ENCODE measurements at regions not wholly inside any gene's neighbourhood (a gene's known extent, or its start where the extent isn't known, plus 50 kb on each side); places are given as distances from the start of the nearest gene placed in this dataset.
"Not testable (repeated sequence)": the region's sequence is repeated elsewhere in the genome, so short reads cannot be mapped to it uniquely, and the experiment has no call there.

DNA sequence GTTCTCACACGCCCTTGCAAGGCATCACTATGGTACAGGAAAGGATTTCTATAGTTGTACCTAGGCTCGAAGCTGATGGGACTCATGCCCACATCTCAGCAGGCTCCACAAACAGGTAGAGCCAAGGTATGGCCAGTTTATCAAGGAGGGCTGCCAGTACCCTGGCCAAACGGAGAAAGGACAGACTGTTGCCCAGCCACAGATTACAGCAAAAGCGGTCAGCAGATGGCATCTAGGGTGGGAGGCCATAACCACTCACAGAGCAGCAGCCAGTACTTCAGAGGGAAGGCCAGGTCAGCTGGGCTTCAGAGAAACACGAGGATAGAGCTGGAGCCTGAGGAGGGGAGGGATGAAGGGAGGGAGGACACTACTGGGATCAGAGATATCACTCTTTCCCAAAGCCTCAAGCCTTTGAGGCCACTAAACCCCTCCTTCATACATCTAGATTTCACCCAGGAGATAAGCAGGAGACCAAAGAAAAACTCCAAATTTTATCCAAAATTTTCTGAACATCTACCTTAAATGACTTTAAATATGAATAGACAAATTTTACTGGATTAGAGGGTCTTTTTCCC, 904.2 kb upstream of the NXPH2 start:
- no peak for DNase-seq

DNA sequence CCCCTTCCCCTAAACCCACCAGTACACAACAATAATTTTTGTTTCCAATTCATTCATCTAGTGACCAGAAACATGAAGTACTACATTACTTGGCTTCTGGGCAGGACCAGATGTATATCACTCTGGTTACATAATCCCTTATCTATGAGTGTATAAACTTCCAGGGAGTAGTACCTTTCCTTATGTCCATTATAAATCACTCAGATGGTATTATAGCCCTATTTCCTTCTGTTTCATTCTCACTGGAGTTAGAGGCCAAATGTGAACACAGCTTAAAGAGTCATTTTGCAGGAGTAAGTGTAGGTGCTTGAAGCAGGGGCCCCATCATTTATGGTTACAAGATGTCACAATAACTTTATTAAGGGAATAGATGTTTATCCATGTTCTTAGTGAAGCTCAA, 894.4 kb upstream of the NXPH2 start:
- no peak for DNase-seq

DNA sequence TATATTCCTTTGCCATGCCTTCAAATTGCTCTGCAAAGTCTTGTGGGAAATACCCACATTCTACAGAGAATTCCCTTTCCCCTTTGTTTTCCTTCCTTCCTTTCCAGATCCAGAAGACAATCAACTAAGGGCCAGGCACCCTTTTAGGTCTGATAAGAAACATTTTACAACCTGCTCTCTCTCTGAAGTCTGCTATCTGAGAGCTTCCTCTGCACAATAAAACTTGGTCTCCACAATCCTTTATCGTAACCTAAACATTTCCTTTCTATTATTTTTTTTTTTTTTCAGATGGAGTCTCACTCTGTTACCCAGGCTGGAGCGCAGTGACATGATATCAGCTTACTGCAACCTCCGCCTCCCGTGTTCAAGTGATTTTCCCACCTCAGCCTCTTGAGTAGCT, 893.3 kb upstream of the NXPH2 start:
- DNase-seq, result not testable (repeated sequence)

DNA sequence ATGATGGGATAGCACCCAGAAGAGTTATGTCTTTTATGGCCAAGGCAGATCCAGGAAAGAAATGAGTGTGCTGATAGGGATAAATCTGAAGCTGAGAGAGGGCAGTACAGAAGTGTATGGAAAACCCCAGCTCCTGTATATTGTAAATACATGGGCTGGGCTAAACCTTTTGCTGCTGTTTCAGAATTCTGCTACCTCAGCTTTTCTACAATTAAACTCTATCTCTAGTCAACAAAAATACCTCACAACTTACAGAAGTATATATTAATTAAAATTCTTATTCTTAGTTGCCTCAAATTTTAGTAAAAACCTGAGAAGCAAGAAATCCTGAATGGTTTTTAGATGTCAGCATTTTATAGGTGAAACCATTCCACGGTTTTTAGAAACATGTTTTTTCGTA, 889.5 kb upstream of the NXPH2 start:
- no peak for DNase-seq

DNA sequence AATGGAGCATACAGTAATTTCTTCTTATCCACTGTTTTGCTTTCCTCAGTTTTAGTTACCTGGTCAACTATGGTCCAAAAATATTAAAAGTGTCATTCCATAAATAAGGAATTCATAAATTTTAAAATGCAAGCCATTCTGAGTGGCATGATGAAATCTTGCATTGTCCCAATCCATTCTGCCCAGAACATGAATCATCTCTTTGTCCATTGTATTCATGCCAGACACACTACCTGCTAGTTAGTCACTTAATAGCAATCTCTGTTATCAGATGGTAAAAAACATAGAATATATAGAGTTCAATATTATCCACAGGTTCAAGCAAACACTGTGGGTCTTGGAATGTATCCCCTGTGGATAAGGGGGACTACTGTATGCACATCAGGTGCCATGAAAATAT, 872.2 kb upstream of the NXPH2 start:
- DNase-seq, result no peak

GRCh38 chr2:139645617-139646016, 865.4 kb upstream of the NXPH2 start:
- no peak for DNase-seq

GRCh38 chr2:139643139-139643538, 862.9 kb upstream of the NXPH2 start:
- no peak for DNase-seq

DNA sequence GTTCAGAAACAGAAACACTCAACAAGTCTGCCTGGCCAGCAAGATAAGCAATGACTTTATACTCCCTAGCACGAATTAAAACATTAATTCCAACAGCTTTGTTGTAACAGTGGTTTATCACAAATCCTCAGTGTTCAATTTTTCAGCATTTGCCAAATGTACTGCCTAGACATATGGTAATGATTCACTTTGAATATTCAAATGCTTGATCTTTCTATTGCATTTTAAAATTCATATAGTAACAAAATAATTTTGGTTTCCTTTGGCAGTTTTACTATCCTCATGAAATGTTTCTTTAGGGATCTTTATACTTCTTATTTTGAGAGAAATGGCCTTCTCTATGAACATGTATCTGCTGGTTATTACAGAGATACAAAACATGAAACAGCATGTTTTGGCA, 851.8 kb upstream of the NXPH2 start:
- no peak for DNase-seq

GRCh38 chr2:139628931-139629330, 848.7 kb upstream of the NXPH2 start:
- no peak for DNase-seq

DNA sequence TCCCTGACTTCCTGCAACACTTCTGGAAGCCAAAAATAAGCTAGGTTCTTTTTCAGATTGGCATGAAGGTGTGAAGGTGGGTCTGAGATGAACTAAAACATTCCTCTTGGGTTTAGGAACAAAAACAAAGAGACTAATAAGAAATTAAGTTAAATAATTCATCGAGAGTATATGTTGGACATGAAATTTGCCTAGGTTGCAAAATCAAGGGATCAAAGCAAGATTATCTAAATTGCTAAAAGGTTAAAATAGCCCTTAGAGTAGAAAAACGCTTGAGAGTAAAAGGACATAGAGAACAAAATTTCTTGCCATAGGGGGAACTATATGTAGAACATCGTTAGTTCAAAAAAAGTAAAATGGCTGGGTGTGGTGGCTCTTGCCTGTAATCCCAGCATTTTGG, 845.9 kb upstream of the NXPH2 start:
- DNase-seq, result no peak

- DNase-seq, result no peak
These were observed 842.5 kb upstream of the NXPH2 start for GRCh38 chr2:139622691-139623090.

- DNase-seq, result no peak
These were observed 837.6 kb upstream of the NXPH2 start for GRCh38 chr2:139617747-139618146.

DNA sequence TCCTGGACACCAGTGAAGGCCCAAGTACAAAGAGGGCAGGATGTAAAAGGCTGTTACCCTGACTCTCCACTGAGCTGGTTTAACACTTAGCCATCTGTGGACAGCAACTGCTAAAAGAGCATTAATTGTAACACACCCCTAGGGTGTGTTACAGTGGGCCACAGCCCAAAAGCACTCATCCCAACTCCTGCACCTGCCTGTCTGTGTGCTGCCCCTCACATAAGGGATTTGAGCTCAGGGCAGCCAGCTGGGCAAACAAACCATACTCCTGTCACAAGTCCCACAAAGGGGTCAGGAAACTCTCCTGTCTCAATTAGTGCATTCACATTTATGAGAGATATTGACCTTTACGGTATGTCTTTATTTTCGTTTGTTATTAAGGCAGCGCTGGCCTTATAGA, 833.1 kb upstream of the NXPH2 start:
- DNase-seq, result peak; percentile 98

DNA sequence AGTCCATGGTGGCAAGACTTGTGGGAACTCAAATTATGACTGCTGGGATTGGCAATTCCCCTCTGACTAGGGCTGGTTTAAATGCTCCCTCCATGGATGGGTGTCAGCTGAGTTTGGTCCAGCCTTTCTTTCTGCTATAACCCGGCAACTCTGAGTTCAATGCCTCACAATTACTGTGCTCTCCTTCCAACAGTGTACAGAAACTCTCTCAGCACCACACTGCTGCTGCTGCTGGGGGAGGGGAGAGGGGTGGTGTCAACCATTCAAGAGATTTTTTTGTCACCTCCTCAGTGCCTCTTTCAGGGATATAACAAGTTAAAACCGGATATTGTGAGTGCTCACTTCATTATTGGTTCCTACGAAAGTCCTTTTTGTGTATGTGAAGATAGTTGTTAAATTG, 830.3 kb upstream of the NXPH2 start:
- DNase-seq, result no peak

DNA sequence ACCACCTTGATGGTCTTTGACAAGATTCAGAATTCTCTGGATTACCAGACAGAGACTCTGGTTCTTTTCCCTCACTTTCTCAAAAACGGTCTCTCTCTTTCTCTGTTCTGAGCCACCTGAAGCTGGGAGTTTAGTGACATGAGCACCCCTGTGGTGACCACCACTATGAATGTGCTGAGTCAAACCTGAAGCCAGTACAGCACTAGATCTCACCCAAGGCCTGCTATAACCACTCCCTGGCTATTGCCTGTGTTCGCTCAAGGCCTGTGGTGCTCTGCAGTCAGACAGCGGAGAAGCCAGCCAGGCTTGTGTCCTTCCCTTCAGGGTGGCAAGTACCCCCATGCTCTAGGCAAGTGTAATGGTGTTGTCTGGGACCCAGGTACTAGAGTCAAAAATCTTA, 828.9 kb upstream of the NXPH2 start:
- DNase-seq, result no peak

GRCh38 chr2:139605668-139606067, 825.5 kb upstream of the NXPH2 start:
- no peak for DNase-seq

DNA sequence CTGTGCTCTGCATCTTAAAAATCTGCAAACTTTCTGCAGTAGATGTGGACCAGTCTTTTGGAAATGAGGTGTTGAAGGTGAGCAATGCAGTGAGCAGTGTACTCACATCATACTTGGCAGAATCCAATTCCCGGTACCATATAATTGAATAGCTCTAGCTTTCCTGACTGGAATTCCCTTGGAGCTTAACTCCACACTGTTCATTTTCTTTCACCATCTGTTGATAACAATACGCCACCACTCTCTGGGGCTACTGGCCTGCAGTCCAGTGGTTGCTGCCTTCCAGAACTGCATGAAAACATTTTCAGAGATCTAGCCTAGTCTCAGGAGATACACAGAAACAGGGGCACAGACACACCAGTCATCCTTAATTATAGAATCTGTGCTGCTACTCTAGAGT, 820.0 kb upstream of the NXPH2 start:
- no peak for DNase-seq

DNA sequence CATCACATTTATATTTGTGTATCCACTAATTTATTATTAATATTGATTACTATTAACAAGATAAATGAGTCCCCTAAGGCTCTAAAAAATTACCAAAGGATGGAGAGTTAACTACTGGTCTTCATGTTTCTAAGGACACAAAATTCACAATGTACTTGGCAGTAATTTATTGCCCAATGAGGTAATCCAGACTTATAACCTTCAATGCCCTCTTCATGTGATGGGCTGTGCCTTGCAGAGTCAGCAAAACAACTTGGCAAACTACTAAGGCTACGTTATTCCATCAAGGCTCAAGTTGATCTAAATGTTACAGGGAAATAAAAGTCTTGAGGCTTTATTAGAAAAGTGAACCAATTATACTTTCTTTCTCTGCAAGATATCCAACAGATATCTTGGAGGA, 804.9 kb upstream of the NXPH2 start:
- DNase-seq, result no peak

GRCh38 chr2:139574371-139574770, 794.2 kb upstream of the NXPH2 start:
- DNase-seq, result no peak

DNA sequence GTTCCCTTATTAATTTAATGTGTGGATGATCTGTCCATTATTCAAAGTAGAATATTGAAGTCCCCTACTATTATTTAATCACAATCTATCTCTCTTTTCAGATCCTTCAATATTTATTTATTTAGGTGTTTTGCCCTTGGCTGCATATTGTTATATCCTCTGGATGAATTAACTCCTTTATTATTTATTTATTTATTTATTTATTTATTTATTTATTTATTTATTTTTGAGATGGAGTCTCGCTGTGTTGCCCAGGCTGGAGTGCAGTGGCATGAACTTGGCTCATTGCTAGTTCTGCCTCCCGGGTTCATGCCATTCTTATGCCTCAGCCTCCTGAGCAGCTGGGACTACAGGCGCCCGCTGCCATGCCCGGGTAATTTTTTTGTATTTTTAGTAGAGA, 776.6 kb upstream of the NXPH2 start:
- no peak for DNase-seq

GRCh38 chr2:139550873-139551272, 770.7 kb upstream of the NXPH2 start:
- DNase-seq, result no peak

- DNase-seq, result no peak
These were observed 770.2 kb upstream of the NXPH2 start for GRCh38 chr2:139550341-139550740.

DNA sequence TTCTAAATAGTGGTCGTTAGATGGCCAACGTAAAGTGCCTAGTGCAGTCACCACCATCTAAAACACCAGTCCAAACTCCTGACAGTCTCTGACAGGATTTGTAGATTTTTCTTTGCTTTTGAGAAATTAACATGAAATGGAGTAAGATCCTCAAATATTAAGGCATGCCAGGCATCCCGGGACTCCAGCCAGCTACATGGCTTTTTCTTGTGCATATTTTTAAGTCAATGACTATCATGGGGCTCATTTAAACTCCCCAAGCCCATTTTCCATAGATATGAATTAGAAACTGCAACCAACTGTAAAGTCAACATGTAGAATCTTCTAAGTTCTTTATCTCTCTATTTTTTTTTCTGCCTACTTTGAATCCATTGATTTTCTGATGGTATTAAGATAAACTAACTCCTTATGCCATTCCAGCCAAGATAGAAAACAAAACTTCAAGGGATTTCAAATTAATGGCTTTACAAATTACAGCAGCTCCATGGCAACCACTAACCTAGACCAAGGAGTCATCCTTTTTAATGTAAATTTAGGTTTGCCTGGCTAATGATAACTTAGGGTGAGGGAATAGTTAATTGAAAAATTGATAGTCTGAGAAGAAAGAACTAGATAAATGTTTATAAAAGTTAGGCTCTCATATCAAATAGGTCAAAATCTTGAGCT, 764.1 kb upstream of the NXPH2 start:
- no peak for DNase-seq

DNA sequence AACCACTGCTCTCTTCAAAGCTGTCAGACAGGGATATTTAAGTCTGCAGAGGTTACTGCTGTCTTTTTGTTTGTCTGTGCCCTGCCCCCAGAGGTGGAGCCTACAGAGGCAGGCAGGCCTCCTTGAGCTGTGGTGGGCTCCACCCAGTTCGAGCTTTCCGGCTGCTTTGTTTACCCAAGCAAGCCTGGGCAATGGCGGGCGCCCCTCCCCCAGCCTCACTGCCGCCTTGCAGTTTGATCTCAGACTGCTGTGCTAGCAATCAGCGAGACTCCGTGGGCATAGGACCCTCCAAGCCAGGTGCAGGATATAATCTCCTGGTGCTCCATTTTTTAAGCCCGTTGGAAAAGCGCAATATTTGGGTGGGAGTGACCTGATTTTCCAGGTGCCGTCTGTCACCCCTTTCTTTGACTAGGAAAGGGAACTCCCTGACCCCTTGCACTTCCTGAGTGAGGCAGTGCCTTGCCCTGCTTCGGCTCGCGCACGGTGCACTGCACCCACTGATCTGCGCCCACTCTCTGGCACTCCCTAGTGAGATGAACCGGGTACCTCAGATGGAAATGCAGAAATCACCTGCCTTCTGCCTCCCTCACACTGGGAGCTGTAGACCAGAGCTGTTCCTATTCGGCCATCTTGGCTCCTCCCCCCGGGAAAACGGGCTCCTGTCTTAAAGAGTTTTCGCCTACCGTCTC, 758.3 kb upstream of the NXPH2 start:
- DNase-seq, result not testable (repeated sequence)

DNA sequence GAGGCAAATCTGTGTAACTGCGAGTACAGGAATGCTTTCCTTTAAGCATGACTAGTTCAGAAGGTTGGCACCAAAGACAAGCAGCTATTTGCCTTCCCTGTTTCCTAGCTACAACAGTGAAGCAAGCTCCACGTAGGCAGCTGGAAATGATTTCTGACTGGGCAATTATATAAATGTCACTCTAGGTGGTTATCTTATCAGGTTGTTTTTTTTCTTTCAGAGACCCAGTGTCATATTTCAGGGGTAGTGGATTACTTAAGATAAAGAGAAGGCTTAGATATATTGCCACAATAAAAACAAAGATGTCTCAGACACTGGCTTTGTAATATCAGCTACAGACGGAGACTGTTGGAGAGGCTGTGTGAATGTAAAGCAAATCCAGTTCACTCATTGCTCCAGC, 748.9 kb upstream of the NXPH2 start:
- peak; percentile 58 for DNase-seq

All from DMS153 (cell line).